OCI-LY3 (cell line): ENCODE measurements at regions not wholly inside any gene's neighbourhood (a gene's known extent, or its start where the extent isn't known, plus 50 kb on each side); places are given as distances from the start of the nearest gene placed in this dataset.

ENCODE experiments used
- EZH2phosphoT487 ChIP-seq: fragments of 200-600 bp; shearing (Covaris generic); IDR thresholded peaks from 2 replicates; pipeline ENCODE4 v1.6.1; 2018; ENCODE audit warnings: antibody characterized with exemption, mixed run types, low read depth
- TF ChIP-seq, protein P1 (sequence below): fragments of 200-600, 300-600 bp; sonication (generic); IDR thresholded peaks from 2 replicates; pipeline ENCODE4 v1.5.1; 2014; ENCODE audit warnings: antibody characterized with exemption, low read length, low read depth

DNA sequence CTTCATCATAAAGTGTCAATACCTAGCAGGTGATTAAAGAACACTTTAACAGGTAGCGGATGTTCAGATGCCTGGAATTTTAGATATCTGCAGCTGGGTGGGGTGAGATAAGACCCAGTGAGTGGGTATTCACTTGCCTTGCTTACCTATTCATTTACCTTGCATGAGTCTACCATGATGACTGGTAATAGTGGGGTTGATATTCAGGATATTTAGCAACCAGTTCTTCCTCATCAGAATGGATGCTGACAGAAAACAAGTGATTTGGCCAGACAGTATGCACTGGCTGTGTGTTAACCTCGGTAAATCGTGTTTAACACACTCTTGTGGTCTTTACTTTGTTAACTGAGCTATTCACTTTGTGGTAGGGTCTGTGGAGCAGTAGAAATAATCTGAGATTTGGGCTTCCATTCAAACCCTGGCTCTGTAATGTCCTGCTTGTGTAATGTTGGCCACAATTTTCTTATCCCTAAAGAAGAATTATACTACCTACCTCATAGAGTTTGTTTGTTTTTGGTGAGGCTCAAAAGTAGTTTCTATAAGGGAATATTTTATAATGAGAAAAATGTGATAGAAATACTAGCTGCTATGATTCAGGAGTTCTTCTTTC is 391.9 kb upstream of the TBL1XR1 start:
- TF ChIP-seq, protein P1, sequence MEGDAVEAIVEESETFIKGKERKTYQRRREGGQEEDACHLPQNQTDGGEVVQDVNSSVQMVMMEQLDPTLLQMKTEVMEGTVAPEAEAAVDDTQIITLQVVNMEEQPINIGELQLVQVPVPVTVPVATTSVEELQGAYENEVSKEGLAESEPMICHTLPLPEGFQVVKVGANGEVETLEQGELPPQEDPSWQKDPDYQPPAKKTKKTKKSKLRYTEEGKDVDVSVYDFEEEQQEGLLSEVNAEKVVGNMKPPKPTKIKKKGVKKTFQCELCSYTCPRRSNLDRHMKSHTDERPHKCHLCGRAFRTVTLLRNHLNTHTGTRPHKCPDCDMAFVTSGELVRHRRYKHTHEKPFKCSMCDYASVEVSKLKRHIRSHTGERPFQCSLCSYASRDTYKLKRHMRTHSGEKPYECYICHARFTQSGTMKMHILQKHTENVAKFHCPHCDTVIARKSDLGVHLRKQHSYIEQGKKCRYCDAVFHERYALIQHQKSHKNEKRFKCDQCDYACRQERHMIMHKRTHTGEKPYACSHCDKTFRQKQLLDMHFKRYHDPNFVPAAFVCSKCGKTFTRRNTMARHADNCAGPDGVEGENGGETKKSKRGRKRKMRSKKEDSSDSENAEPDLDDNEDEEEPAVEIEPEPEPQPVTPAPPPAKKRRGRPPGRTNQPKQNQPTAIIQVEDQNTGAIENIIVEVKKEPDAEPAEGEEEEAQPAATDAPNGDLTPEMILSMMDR, result no peak
- TF ChIP-seq EZH2phosphoT487, result no peak
